Uterus (tissue), 3 donors: ENCODE measurements at regions not wholly inside any gene's neighbourhood (a gene's known extent, or its start where the extent isn't known, plus 50 kb on each side); places are given as distances from the start of the nearest gene placed in this dataset.
"Not testable (repeated sequence)": the region's sequence is repeated elsewhere in the genome, so short reads cannot be mapped to it uniquely, and the experiment has no call there.

Source experiments
- DNase-seq, 2 donors: peaks; one replicate each; pipeline ENCODE4 v3.0.0-alpha.2; 2019 to 2020
- H3K27ac ChIP-seq, 2 donors: fragments of 200-600 bp; sonication (generic); 1 replicate in 1 of 2; 2 replicates in 1 of 2; pipeline ENCODE4 v1.5.1; 2016 to 2018
- H3K27me3 ChIP-seq, 2 donors: fragments of 200-600 bp; sonication (generic); one replicate each; pipeline ENCODE4 v1.5.1; 2018 to 2019; ENCODE audit warnings: control low read depth in 1 of 2
- H3K36me3 ChIP-seq, 2 donors: fragments of 200-600 bp; sonication (generic); one replicate each; pipeline ENCODE4 v1.5.1; 2019; ENCODE audit warnings: control low read depth in 1 of 2
- H3K4me1 ChIP-seq, 2 donors: fragments of 200-600 bp; sonication (generic); one replicate each; pipeline ENCODE4 v1.5.1; 2018 to 2019; ENCODE audit warnings: control low read depth in 1 of 2
- H3K4me3 ChIP-seq, 2 donors: fragments of 200-600 bp; sonication (generic); 1 replicate in 1 of 2; 2 replicates in 1 of 2; pipeline ENCODE4 v1.5.1; 2018 to 2019; ENCODE audit warnings: mild to moderate bottlenecking in 1 of 2
- H3K9me3 ChIP-seq, 2 donors: fragments of 200-600 bp; sonication (generic); one replicate each; pipeline ENCODE4 v1.5.1; 2019; ENCODE audit warnings: control low read depth in 1 of 2
- POLR2A ChIP-seq, 2 donors: fragments of 450-650 bp; IDR thresholded peaks; one replicate each; pipeline ENCODE4 v1.6.1; 2016; ENCODE audit warnings: antibody characterized with exemption in 2 of 2, mild to moderate bottlenecking in 1 of 2, moderate library complexity in 1 of 2
- intact Hi-C: fragments of 100-400 bp; cut with DNase I; formaldehyde crosslinking; loops from one replicate; pipeline ENCODE4 v1.15.1; 2023; ENCODE audit warnings: low total_unique reads
- TF ChIP-seq, protein P1 (sequence below), 4 experiments: fragments of 200-600 bp in 2 of 4; fragments of 450-650 bp in 2 of 4; sonication (generic) in 2 of 4; IDR thresholded peaks; one replicate each; pipeline ENCODE4 v1.5.1; 2016 to 2019; ENCODE audit warnings: antibody characterized with exemption in 4 of 4, mild to moderate bottlenecking in 2 of 4, moderate library complexity in 1 of 4
- donor health status: DM: yes; HTN: yes; CAD: no.

DNA sequence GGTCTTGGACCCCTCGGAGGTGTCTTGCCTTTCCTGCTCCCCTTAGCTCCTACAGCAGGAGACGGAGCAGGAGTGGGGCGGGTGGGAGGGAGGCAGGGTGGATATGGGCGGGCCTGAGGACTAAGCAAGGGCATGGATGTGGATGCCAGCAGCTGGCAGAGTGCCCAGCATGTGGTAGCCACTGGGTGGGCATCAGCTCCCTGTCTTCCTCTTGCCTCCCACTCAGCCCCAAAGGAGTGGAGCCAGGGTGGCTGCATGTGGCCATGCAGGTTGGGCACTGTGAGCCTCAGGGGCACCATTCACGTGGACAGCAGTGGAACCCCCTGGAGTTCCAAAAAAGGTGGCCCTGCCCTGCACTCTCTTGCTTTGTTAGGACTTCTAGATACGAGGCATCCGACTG, 90.1 kb upstream of the TBCA start:
- H3K36me3 ChIP-seq: no peaks in the 10 kb centered on the region
- H3K27ac ChIP-seq: no peak overlapping the region
- no peak overlapping the region for H3K4me3 ChIP-seq
- no peaks in the 10 kb centered on the region for H3K9me3 ChIP-seq
- H3K4me1 ChIP-seq: no peaks in the 10 kb centered on the region
- TF ChIP-seq, protein P1, sequence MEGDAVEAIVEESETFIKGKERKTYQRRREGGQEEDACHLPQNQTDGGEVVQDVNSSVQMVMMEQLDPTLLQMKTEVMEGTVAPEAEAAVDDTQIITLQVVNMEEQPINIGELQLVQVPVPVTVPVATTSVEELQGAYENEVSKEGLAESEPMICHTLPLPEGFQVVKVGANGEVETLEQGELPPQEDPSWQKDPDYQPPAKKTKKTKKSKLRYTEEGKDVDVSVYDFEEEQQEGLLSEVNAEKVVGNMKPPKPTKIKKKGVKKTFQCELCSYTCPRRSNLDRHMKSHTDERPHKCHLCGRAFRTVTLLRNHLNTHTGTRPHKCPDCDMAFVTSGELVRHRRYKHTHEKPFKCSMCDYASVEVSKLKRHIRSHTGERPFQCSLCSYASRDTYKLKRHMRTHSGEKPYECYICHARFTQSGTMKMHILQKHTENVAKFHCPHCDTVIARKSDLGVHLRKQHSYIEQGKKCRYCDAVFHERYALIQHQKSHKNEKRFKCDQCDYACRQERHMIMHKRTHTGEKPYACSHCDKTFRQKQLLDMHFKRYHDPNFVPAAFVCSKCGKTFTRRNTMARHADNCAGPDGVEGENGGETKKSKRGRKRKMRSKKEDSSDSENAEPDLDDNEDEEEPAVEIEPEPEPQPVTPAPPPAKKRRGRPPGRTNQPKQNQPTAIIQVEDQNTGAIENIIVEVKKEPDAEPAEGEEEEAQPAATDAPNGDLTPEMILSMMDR (IDR thresholded peaks at IDR 0.05): no peak
- no peak for TF ChIP-seq POLR2A (IDR thresholded peaks at IDR 0.05)
- intact Hi-C loops: no loop called here
- DNase-seq: no peak
- no peaks in the 10 kb centered on the region for H3K27me3 ChIP-seq

DNA sequence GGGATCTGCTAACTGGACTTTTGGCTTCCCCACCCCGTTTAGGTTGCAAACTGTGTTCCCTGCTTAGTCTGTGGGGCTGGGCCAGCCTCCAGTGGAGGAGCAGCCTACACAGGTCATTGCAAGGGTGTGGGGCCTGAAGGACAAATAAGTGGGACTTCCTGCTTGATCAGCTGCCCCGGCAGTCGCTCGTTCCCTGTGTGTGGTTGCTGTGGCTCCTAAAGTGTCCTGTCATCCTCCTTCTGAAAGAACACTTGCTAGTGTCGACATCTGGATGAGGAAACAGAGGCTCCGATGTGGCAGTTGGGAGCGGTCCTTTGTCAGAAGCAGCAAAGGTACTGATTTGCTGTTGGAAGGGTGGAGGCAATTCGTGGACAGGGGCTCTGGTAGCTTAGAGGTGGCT, 88.9 kb upstream of the TBCA start:
- no peaks in the 10 kb centered on the region for H3K4me1 ChIP-seq
- H3K4me3 ChIP-seq: no peak overlapping the region
- intact Hi-C loops: no loop called here
- no peaks in the 10 kb centered on the region for H3K27me3 ChIP-seq
- TF ChIP-seq, protein P1 (IDR thresholded peaks at IDR 0.05): no peak
- TF ChIP-seq POLR2A (IDR thresholded peaks at IDR 0.05): no peak
- H3K36me3 ChIP-seq: no peaks in the 10 kb centered on the region
- DNase-seq: no peak
- H3K27ac ChIP-seq: no peak overlapping the region
- no peaks in the 10 kb centered on the region for H3K9me3 ChIP-seq

DNA sequence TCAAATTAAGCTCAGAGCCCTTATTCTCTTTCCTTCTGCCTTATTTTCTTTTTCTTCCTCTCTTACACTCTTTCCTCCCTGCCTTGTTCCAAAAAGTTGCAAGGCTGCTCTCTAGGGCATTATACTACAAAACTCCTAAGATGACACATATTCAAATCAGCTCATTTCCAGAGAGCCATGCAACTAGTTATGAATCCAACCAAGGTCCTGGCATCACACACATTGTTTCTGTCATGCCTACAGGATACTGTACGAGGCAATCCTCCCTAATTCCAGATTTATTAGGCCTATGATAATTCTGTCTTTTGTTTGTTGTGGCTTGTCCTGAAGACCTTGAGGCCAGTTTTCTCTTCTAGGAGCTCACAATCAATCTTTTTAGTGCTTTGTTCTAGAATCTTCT, 87.0 kb upstream of the TBCA start:
- DNase-seq: no peak
- no peaks in the 10 kb centered on the region for H3K27me3 ChIP-seq
- no peaks in the 10 kb centered on the region for H3K9me3 ChIP-seq
- H3K4me1 ChIP-seq: no peaks in the 10 kb centered on the region
- H3K27ac ChIP-seq: no peak overlapping the region
- no peak for TF ChIP-seq POLR2A (IDR thresholded peaks at IDR 0.05)
- TF ChIP-seq, protein P1 (IDR thresholded peaks at IDR 0.05): no peak
- H3K36me3 ChIP-seq: no peaks in the 10 kb centered on the region
- H3K4me3 ChIP-seq: no peak overlapping the region
- intact Hi-C loops: no loop called here

DNA sequence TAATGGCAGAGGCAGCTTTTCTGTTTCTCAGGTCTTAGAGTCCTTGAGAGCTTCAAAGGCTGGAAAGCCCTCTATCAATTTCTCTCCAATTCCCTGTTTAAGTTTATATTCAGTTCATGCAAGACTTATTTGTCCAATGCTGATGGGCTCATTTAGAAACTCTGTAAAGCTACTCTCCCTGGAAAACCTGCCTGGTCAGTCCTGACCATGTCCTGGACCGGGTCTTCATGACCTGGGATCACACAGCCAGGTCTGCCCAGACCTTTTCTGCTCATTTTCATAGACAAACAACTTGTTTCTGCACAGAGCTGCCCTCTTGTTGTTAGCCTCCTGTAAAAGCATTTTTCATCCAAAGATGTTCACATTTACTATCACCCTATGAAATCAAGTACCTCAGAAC, 85.4 kb upstream of the TBCA start:
- no peaks in the 10 kb centered on the region for H3K9me3 ChIP-seq
- no peaks in the 10 kb centered on the region for H3K27me3 ChIP-seq
- H3K4me3 ChIP-seq: no peak overlapping the region
- TF ChIP-seq POLR2A (IDR thresholded peaks at IDR 0.05): no peak
- TF ChIP-seq, protein P1 (IDR thresholded peaks at IDR 0.05): no peak
- no peaks in the 10 kb centered on the region for H3K4me1 ChIP-seq
- no peak overlapping the region for H3K27ac ChIP-seq
- intact Hi-C loops: no loop called here
- H3K36me3 ChIP-seq: no peaks in the 10 kb centered on the region
- no peak for DNase-seq

DNA sequence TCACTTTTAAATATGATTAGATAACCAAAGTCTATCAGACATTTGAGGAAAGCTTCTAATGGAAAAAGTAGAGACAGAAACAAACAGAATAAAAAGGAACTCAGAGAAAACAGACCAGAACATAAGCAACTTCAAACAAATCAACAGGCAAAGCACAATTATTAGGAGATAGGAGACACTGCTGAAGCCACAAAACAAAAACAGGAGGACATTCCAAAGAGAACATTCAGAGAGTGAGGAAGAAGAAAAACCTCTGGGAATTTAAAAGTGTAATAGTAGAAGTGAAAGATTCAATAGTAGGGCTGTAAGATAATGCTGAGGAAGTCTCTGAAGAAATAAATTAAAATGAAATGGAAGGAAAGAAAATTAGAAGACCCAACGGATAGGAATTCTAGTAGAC, 83.2 kb upstream of the TBCA start:
- intact Hi-C loops: no loop called here
- peaks cover 0 to 9% of the 10 kb centered on the region in 2 donors for H3K27me3 ChIP-seq

DNA sequence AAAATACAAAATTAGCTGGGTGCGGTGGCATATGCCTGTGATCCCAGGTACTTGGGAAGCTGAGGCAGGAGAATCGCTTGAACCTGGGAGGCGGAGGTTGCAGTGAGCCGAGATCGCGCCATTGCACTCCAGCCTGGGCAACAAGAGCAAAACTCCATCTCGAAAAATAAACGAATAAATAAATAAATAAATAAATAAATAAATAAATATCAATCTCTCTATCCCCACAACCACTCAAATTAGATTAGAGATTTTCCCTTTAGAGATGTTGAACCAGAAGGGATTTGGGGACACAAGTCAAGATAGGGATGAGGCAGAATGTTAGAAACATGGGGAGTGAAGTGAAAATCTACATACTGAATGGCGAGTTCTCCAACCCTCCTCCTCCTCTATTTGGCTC, 82.5 kb upstream of the TBCA start:
- DNase-seq, H3K36me3 ChIP-seq, H3K4me3 ChIP-seq, H3K9me3 ChIP-seq, H3K27ac ChIP-seq, H3K27me3 ChIP-seq, intact Hi-C loops, H3K4me1 ChIP-seq: not testable (repeated sequence)

More for the DNA sequence above, 83.2 kb upstream of the TBCA start:
- Histone ChIP-seq H3K4me3 (no peak overlapping the region), H3K36me3 (no peaks in the 10 kb centered on the region), H3K9me3 (no peaks in the 10 kb centered on the region), H3K27ac (no peak overlapping the region), H3K4me1 (no peaks in the 10 kb centered on the region)
- no peak for TF ChIP-seq POLR2A (IDR thresholded peaks at IDR 0.05)
- TF ChIP-seq, protein P1 (IDR thresholded peaks at IDR 0.05): no peak
- no peak for DNase-seq
